Activated CD4-positive, alpha-beta T cell treated with anti-CD3 and anti-CD28 coated beads for 36 hours (primary cell): ENCODE measurements at regions not wholly inside any gene's neighbourhood (a gene's known extent, or its start where the extent isn't known, plus 50 kb on each side); places are given as distances from the start of the nearest gene placed in this dataset.

Experiments
- ATAC-seq: fragments of 200-7000 bp; cut with Tn5 transposase; one replicate; pipeline ENCODE4 v1.10.0; 2021; ENCODE audit warnings: mild to moderate bottlenecking, moderate library complexity
- CTCF ChIA-PET: fragments of 350-600 bp; sonication (Branson Sonifier 250); formaldehyde crosslinking; loops from one replicate; lab custom pipeline; 2021; ENCODE audit warnings: antibody characterized with exemption; lab: Charles Lee
- POLR2A ChIA-PET: fragments of 350-600 bp; sonication (Branson Sonifier 250); formaldehyde crosslinking; loops from one replicate; lab custom pipeline; 2021; ENCODE audit warnings: antibody characterized with exemption, inconsistent platforms; lab: Charles Lee
- DNase-seq: peaks from one replicate; pipeline ENCODE4 v3.0.0-alpha.2; 2020
- H3K27ac Mint-ChIP-seq: one replicate; pipeline ENCODE4 v1.8.0; 2021; ENCODE audit warnings: mixed read lengths
- H3K27me3 Mint-ChIP-seq: one replicate; pipeline ENCODE4 v1.8.0; 2021; ENCODE audit warnings: mixed read lengths
- H3K36me3 Mint-ChIP-seq: one replicate; pipeline ENCODE4 v1.8.0; 2021; ENCODE audit warnings: low read depth, mixed read lengths
- H3K4me1 Mint-ChIP-seq: one replicate; pipeline ENCODE4 v1.8.0; 2021; ENCODE audit warnings: mixed read lengths
- H3K4me3 Mint-ChIP-seq: one replicate; pipeline ENCODE4 v1.8.0; 2021; ENCODE audit warnings: mild to moderate bottlenecking, moderate library complexity, mixed read lengths
- H3K9me3 Mint-ChIP-seq: one replicate; pipeline ENCODE4 v1.8.0; 2021; ENCODE audit warnings: low read depth, mixed read lengths
- intact Hi-C, 2 experiments: fragments of 100-400 bp; cut with DNase I in 1 of 2; cut with micrococcal nuclease in 1 of 2; formaldehyde crosslinking; loops; one replicate each; pipeline versions ENCODE4 v1.14.2 to v1.15.1; 2022 to 2024; cut with DNase I, micrococcal nuclease

DNA sequence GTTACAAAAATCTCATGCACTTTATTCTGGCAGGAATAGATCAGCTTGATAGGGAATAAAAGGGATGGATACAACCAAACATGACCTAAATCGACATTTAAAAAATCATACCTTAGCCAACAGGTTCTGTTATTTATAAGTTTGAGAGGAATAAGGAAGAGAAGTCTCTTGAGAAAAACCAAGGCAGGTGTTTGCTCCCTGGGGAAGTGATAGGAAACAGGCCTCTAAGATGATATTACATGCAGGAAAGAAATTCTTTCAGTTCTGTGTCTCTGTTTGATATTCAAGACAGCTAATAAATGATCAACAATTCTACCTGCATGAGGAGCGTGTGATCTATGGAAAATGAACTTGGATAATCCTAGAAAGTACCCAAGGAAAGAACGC lies 184.8 kb upstream of the ZEB2 start:
- H3K4me3 Mint-ChIP-seq: no peak overlapping the region
- ChIA-PET POLR2A (no interaction called here), CTCF (no interaction called here)
- intact Hi-C loops: no loop called here
- no peak for ATAC-seq
- H3K27ac Mint-ChIP-seq: no peak overlapping the region
- H3K27me3 Mint-ChIP-seq: peaks cover 6% of the 10 kb centered on the region
- DNase-seq: no peak
- H3K4me1 Mint-ChIP-seq: no peaks in the 10 kb centered on the region
- no peaks in the 10 kb centered on the region for H3K9me3 Mint-ChIP-seq
- H3K36me3 Mint-ChIP-seq: no peaks in the 10 kb centered on the region

DNA sequence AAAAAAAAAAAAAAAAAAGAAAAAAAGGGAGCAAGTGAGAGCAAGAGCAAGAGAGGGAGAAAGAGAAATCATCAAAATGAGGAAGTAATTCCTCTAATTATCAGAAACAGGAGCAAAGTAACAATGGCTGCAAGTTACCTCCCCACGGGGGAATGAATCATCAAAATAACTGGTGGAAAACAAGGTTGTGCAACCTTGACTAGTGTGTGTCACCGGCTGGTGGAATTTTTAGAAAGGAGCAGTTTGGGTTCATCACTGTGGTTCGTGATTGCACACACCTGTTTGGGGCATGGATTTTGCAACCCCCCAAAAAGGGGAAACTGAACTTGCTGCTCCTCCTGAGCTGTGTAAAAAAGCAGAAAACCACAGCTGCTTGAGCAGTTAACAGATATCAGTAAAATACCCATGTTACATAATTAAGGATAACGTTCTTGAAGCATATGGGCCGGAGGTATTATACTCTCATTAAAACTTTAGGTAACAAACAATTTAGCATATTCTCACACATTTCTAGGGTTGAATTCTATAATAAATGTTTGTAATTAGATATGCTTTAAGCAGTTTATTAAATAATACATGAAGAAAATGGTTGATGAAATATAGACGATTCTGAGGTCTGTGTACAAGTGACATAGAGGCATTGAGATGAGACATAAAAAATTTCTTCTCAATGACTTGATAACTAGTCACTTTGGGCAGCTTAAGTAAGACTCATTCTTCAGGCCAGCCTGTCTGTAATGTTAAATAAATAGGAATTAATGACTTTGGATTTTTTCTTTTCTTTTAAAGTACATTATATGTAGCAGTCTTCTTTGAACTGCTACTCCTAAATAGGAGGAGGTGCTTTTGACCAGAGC lies 184.2 kb upstream of the ZEB2 start:
- intact Hi-C loops: loop anchor here in 1 of 2 experiments (1.0 kb wide), 1 partner anchor 13 kb away; no protein-coding TSS in a partner anchor
- CTCF ChIA-PET: no interaction called here
- Mint-ChIP-seq H3K9me3 (no peaks in the 10 kb centered on the region), H3K4me1 (no peaks in the 10 kb centered on the region), H3K36me3 (no peaks in the 10 kb centered on the region), H3K27me3 (peaks cover 6% of the 10 kb centered on the region), H3K27ac (no peak overlapping the region), H3K4me3 (no peak overlapping the region)
- POLR2A ChIA-PET: no interaction called here
- DNase-seq (peak; percentile 8), ATAC-seq (no peak)

DNA sequence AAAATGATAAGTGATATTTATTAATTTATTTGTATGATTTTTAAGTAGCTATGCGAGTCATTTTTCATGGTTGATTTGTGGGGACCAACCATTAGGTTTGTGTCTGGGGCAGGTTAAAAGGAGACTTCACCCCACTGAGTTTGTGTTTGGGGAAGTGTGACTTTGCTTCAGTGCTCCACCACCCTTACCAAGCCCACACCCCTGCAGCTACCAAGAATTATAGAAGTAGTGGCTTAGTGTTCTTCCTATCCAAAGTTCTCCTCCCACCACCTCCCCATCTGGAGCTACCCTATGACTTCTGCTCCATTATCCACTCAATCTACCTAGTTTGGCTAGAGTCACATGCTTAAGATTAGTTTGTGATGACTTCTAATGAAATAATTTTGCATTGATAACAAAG lies 182.1 kb upstream of the ZEB2 start:
- intact Hi-C loops: no loop called here
- H3K4me1 Mint-ChIP-seq: no peaks in the 10 kb centered on the region
- peaks cover 6% of the 10 kb centered on the region for H3K9me3 Mint-ChIP-seq
- DNase-seq (no peak), ATAC-seq (no peak)
- H3K4me3 Mint-ChIP-seq: no peak overlapping the region
- CTCF ChIA-PET: no interaction called here
- POLR2A ChIA-PET: no interaction called here
- H3K36me3 Mint-ChIP-seq: no peaks in the 10 kb centered on the region
- no peak overlapping the region for H3K27ac Mint-ChIP-seq
- H3K27me3 Mint-ChIP-seq: peaks cover 2% of the 10 kb centered on the region

DNA sequence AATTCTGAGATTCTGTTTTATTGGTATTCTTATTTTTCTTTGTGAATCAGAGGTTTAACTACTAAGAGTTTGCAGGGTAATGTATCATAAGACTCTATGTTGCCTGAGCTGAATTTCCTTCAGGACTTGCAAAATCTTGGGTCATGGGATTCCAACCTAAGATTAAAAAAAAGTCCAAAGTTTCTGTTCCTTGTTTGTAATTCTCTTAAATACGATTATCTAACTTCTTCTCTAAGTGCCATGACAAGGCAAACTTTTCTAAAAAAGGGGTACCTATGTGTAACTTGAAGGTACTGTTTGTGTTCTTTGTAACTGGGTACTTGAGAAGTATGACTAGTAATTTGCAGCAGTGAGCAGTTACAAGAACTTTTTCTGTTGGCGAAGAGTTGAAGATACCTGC lies 181.3 kb upstream of the ZEB2 start:
- Mint-ChIP-seq H3K36me3 (no peaks in the 10 kb centered on the region), H3K4me3 (no peak overlapping the region), H3K9me3 (peaks cover 8% of the 10 kb centered on the region), H3K27ac (no peak overlapping the region), H3K4me1 (no peaks in the 10 kb centered on the region), H3K27me3 (peaks cover 2% of the 10 kb centered on the region)
- intact Hi-C loops: no loop called here
- no peak for DNase-seq
- no peak for ATAC-seq
- CTCF ChIA-PET: no interaction called here
- POLR2A ChIA-PET: interaction anchor here (0.5 kb wide), 1 partner anchor 264 kb away, joined by 3 read pairs; no protein-coding TSS in a partner anchor

DNA sequence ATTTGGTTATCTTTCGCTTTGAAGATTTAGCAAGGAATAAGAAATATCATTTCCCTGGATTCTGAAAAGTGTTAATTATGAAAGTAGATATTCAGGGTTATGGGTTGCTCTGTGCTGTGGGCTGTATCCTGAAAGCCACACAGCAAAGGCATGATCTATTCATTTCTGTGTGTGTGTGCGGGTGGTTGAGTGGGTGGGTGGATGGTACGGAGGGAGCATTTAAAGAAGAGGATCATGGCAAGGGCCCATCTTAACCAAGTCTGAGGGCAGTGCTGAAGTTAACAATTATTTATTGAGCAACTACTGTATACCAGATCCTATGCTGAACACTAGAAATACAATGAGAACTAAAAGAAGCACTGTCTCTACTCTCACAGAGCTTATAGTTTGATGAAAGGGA lies 178.2 kb upstream of the ZEB2 start:
- POLR2A ChIA-PET: no interaction called here
- Mint-ChIP-seq H3K27me3 (no peaks in the 10 kb centered on the region), H3K27ac (no peak overlapping the region), H3K9me3 (peaks cover 8% of the 10 kb centered on the region), H3K36me3 (no peaks in the 10 kb centered on the region), H3K4me1 (no peaks in the 10 kb centered on the region), H3K4me3 (no peak overlapping the region)
- ATAC-seq (no peak), DNase-seq (no peak)
- intact Hi-C loops: no loop called here
- CTCF ChIA-PET: no interaction called here

DNA sequence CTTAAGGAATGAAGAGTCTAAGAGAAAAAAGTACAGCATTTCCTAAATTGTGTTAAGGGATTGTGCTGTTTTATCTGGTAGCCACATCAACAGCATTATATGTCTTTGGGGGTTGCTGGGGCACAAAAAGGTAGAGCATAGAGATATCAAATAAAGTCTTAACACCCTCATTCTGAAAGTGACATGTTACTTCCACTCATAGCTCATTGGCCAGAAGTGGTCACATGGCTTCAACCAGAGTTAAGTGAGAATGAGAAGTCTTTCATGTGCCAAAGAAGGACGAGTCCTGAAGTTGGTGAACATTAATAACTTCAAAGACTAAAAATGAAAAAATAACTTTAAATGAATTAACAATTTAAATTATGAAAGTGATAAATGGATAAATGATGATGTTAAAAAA lies 175.7 kb upstream of the ZEB2 start:
- Mint-ChIP-seq H3K27me3 (no peaks in the 10 kb centered on the region), H3K4me1 (no peaks in the 10 kb centered on the region), H3K27ac (no peak overlapping the region), H3K9me3 (peaks cover 8% of the 10 kb centered on the region), H3K4me3 (no peak overlapping the region), H3K36me3 (no peaks in the 10 kb centered on the region)
- DNase-seq (peak; percentile 5), ATAC-seq (no peak)
- intact Hi-C loops: no loop called here
- ChIA-PET CTCF (interaction anchor here (0.7 kb wide), 1 partner anchor 654 kb away, joined by 3 read pairs; no protein-coding TSS in a partner anchor), POLR2A (no interaction called here)

DNA sequence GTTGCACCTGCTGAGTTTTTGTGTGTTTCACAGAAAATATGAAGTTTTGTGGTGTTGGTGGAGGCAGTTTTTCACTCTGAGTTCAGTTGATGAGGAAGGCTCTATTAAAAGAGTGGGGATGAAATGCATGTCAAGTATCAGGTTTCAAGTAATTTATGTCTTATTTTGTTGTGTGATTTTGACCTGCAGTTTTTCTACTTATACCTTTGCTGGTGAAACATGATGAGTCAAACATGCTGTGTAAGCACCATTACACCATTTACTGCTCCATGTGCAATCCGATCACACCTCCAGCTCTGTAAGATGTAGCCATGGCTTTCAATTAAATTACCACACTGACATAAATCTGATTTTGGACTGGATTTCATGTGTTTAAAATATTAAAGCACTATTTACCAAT lies 174.5 kb upstream of the ZEB2 start:
- CTCF ChIA-PET: no interaction called here

DNA sequence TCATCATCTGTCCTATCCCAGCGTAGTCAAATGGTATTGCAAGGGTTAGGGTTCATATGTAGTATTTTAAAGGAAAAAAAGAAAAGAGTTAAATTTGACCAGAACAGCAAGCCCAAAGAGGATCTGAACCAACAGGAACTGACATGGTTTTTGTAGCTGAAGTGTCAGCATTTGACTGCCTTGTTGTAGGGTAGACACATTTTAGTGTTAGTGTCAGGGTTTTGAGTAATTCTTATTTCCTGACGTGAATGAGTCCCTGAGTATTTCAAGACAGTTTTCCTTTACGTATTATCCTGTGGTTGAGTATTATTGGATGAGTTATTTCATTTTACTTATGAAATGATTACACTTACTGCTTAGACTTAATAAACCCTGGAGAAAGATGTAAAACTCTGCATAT lies 173.3 kb upstream of the ZEB2 start:
- H3K36me3 Mint-ChIP-seq: no peaks in the 10 kb centered on the region
- ChIA-PET CTCF (no interaction called here), POLR2A (no interaction called here)
- peaks cover 8% of the 10 kb centered on the region for H3K9me3 Mint-ChIP-seq
- ATAC-seq (no peak), DNase-seq (no peak)
- no peaks in the 10 kb centered on the region for H3K27me3 Mint-ChIP-seq
- no peak overlapping the region for H3K4me3 Mint-ChIP-seq
- intact Hi-C loops: no loop called here
- no peak overlapping the region for H3K27ac Mint-ChIP-seq
- H3K4me1 Mint-ChIP-seq: no peaks in the 10 kb centered on the region

More for the DNA sequence above, 174.5 kb upstream of the ZEB2 start:
- H3K4me1 Mint-ChIP-seq: no peaks in the 10 kb centered on the region
- H3K4me3 Mint-ChIP-seq: no peak overlapping the region
- no peak for DNase-seq
- no peak for ATAC-seq
- intact Hi-C loops: no loop called here
- no peaks in the 10 kb centered on the region for H3K36me3 Mint-ChIP-seq
- H3K9me3 Mint-ChIP-seq: peaks cover 8% of the 10 kb centered on the region
- POLR2A ChIA-PET: no interaction called here
- no peak overlapping the region for H3K27ac Mint-ChIP-seq
- H3K27me3 Mint-ChIP-seq: no peaks in the 10 kb centered on the region

DNA sequence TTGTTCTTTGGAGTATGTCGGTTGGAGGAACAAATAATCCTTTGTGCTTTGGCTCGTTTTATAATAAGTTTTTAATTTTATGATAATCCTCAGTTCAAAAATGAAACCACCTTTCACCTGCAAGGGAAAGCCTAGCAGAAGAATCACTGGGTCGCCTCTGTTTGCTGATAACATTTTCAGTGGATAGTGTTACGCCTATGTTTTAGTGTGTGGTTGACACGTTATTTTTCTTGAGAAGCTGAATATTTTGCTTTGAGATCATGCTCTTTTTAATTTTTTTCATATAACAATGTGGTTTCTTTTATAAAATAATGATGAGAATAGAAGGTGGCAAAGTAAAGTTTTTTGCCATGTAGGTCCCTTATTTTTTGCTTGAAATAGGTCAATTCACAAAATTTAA lies 172.7 kb upstream of the ZEB2 start:
- H3K27me3 Mint-ChIP-seq: no peaks in the 10 kb centered on the region
- CTCF ChIA-PET: no interaction called here
- H3K36me3 Mint-ChIP-seq: no peaks in the 10 kb centered on the region
- H3K4me3 Mint-ChIP-seq: no peak overlapping the region
- H3K9me3 Mint-ChIP-seq: peaks cover 8% of the 10 kb centered on the region
- ATAC-seq (no peak), DNase-seq (no peak)
- no peaks in the 10 kb centered on the region for H3K4me1 Mint-ChIP-seq
- POLR2A ChIA-PET: no interaction called here
- intact Hi-C loops: no loop called here
- no peak overlapping the region for H3K27ac Mint-ChIP-seq

DNA sequence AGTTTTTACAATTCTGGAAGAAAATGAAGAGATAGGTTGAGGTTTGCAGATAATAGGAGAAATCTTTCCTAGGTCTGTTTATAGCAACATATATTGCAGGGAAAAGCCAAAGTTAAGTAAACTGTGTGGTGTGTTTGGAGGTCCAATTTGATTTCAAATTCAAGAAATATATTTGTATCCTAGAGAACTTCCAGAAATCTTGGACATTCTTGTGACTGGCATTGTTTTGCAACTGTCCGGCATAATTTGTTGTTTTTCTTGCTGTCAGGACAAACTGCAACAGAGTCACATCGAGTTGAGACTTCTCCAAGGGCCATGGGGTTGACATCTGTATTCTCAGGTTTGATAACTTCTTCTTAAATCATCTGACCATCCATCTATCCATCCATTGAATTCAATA lies 170.9 kb upstream of the ZEB2 start:
- H3K36me3 Mint-ChIP-seq: no peaks in the 10 kb centered on the region
- DNase-seq (no peak), ATAC-seq (no peak)
- no peak overlapping the region for H3K27ac Mint-ChIP-seq
- H3K4me3 Mint-ChIP-seq: no peak overlapping the region
- ChIA-PET POLR2A (no interaction called here), CTCF (no interaction called here)
- H3K4me1 Mint-ChIP-seq: no peaks in the 10 kb centered on the region
- intact Hi-C loops: no loop called here
- no peaks in the 10 kb centered on the region for H3K9me3 Mint-ChIP-seq
- H3K27me3 Mint-ChIP-seq: peaks cover 4% of the 10 kb centered on the region

DNA sequence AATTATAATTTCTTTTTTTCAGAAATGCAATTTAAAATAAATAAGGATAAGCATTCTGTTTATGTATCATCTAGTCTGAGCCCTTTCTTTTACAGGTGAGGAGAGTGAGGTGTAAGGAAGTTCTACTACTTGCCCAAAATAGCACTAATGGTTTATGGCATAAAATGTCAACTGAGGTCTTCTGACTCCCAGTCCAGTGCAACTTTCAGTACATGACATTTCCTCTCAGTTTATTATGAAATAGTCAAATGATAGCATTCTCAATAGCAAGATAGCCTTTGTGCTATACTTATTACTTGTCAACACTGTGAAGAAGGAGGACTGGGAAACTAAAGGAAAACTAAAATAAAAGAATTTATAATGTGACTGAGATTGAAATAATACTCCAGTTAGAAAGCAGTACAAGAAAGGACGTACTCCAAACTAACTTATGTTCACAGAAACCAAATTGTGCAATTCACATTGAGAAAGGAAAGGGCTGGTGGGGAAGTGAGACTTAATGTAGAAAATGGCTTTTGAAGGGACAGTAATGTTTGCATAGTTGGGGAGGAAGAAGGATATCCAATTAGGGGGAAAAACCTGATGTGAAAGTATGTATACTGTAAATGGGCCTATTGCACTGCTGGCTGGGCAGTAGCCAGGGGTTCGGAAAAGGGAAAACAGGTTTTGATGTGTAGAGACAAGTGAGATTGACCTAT lies 166.7 kb upstream of the ZEB2 start:
- ChIA-PET POLR2A (no interaction called here), CTCF (no interaction called here)
- Mint-ChIP-seq H3K36me3 (no peaks in the 10 kb centered on the region), H3K27ac (no peak overlapping the region), H3K4me1 (no peaks in the 10 kb centered on the region), H3K9me3 (no peaks in the 10 kb centered on the region), H3K27me3 (peaks cover 7% of the 10 kb centered on the region), H3K4me3 (no peak overlapping the region)
- DNase-seq: no peak
- ATAC-seq: no peak
- intact Hi-C loops: no loop called here

DNA sequence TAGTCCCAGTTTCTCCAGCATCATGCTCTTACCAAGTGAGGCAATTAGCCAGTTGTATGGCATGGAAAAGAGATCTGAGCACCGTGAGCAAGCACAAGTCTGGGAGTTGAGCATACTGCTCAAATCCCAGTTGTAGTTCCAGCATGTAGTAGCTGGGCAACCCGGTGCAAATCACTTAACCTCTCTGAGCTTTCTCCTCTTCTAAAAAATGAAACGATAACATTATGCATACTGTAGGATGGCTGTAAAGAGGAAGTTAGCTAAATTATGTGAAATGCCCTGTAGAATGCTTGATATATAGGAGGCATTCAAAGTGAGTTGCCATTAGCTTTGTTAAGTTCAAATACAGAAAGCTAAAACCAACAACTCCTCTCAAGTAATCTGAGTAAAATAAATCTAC lies 164.0 kb upstream of the ZEB2 start:
- ATAC-seq: no peak
- intact Hi-C loops: no loop called here
- Mint-ChIP-seq H3K4me1 (no peaks in the 10 kb centered on the region), H3K36me3 (no peaks in the 10 kb centered on the region), H3K27me3 (peaks cover 7% of the 10 kb centered on the region), H3K4me3 (no peak overlapping the region), H3K9me3 (no peaks in the 10 kb centered on the region), H3K27ac (no peak overlapping the region)
- ChIA-PET CTCF (interaction anchor here (0.7 kb wide), 1 partner anchor 10 kb away, joined by 3 read pairs; no protein-coding TSS in a partner anchor), POLR2A (no interaction called here)
- DNase-seq: no peak
